MM.1S (cell line): ENCODE measurements at regions not wholly inside any gene's neighbourhood (a gene's known extent, or its start where the extent isn't known, plus 50 kb on each side); places are given as distances from the start of the nearest gene placed in this dataset.

ENCODE experiments used
- DNase-seq: peaks from one replicate; pipeline ENCODE4 v3.0.0-alpha.2; 2015
- H2AFZ ChIP-seq: fragments of 300-600 bp; sonication (generic); 2 replicates; pipeline ENCODE4 v1.6.0; 2016; ENCODE audit warnings: antibody characterized with exemption, low read length
- H3F3A ChIP-seq: fragments of 300-600 bp; sonication (generic); 2 replicates; pipeline ENCODE4 v1.6.1; 2016; ENCODE audit warnings: mild to moderate bottlenecking, antibody characterized with exemption, low read length, moderate library complexity, mixed read lengths; ENCODE audit not compliant: insufficient read depth
- H3K27ac ChIP-seq: fragments of 300-600 bp; sonication (generic); 2 replicates; pipeline ENCODE4 v1.5.1; 2016; ENCODE audit warnings: mild to moderate bottlenecking, low read length
- H3K27me3 ChIP-seq: fragments of 300-600 bp; sonication (generic); replicated peaks from 2 replicates; pipeline ENCODE4 v1.6.0; 2016; ENCODE audit warnings: low read length; ENCODE audit not compliant: insufficient read depth
- H3K36me3 ChIP-seq: fragments of 300-600 bp; sonication (generic); replicated peaks from 2 replicates; pipeline ENCODE4 v1.6.1; 2016; ENCODE audit warnings: mild to moderate bottlenecking, low read length, mixed read lengths; ENCODE audit not compliant: insufficient read depth
- H3K4me1 ChIP-seq: fragments of 300-600 bp; sonication (generic); 2 replicates; pipeline ENCODE4 v1.6.1; 2016; ENCODE audit warnings: low read length, mixed read lengths
- H3K4me2 ChIP-seq: fragments of 300-600 bp; sonication (generic); 2 replicates; pipeline ENCODE4 v1.6.0; 2016; ENCODE audit warnings: low read depth, low read length
- H3K4me3 ChIP-seq: fragments of 300-600 bp; sonication (generic); 2 replicates; pipeline ENCODE4 v1.5.1; 2016; ENCODE audit warnings: low read length, mixed read lengths
- H3K79me2 ChIP-seq: fragments of 300-600 bp; sonication (generic); 2 replicates; pipeline ENCODE4 v1.6.1; 2016; ENCODE audit warnings: mixed run types, low read length, mixed read lengths
- H3K9ac ChIP-seq: fragments of 300-600 bp; sonication (generic); 2 replicates; pipeline ENCODE4 v1.6.1; 2016; ENCODE audit warnings: low read length, mixed read lengths
- H3K9me2 ChIP-seq: fragments of 300-600 bp; sonication (generic); replicated peaks from 2 replicates; pipeline ENCODE4 v1.6.1; 2016; ENCODE audit warnings: mild to moderate bottlenecking, low read length, mixed read lengths; ENCODE audit not compliant: insufficient read depth
- H3K9me3 ChIP-seq: fragments of 300-600 bp; sonication (generic); replicated peaks from 2 replicates; pipeline ENCODE4 v1.6.1; 2016; ENCODE audit warnings: mild to moderate bottlenecking, low read length, mixed read lengths; ENCODE audit not compliant: insufficient read depth
- H4K20me1 ChIP-seq: fragments of 300-600 bp; sonication (generic); 2 replicates; pipeline ENCODE4 v1.6.1; 2016; ENCODE audit warnings: mild to moderate bottlenecking, low read length, moderate library complexity, mixed read lengths; ENCODE audit not compliant: insufficient read depth
- EZH2 ChIP-seq: fragments of 300-600 bp; sonication (generic); optimal IDR thresholded peaks from 2 replicates; pipeline ENCODE3; 2017; ENCODE audit warnings: low read depth, mild to moderate bottlenecking, antibody characterized with exemption, low read length, mixed read lengths
- EZH2phosphoT487 ChIP-seq: fragments of 300-600 bp; sonication (generic); IDR thresholded peaks from 2 replicates; pipeline ENCODE4 v1.6.1; 2018; ENCODE audit warnings: antibody characterized with exemption, low read length
- TF ChIP-seq, protein P1 (sequence below): fragments of 300-600 bp; sonication (generic); IDR thresholded peaks from 2 replicates; pipeline ENCODE4 v1.5.1; 2016; ENCODE audit warnings: antibody characterized with exemption, low read length, mixed read lengths

DNA sequence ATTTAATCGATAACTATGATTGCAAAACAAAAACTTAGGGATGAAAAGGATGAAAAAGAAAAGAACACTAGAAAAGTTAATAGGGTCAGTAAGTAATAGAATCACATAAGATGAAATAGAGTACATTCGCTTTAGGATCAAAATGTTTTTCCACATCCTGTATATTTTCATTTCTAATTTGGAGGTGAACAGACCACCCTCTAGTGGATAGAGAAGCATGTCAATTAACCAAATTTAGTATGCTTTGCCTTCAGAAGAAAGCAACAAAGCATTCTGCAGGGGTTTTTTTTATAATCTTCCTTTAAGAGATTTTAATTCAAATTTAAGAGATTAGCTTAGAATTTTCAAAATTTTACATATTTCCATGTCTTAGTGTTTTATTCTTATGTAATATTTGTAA lies 611.0 kb upstream of the SGCG start:
- Histone ChIP-seq H3K79me2 (no peaks in the 10 kb centered on the region), H3K27me3 (no peaks in the 10 kb centered on the region), H4K20me1 (no peaks in the 10 kb centered on the region), H3K9ac (no peak overlapping the region), H3K4me3 (no peak overlapping the region), H3K4me2 (no peak overlapping the region), H3K9me3 (no peaks in the 10 kb centered on the region), H2AFZ (no peak overlapping the region), H3K4me1 (no peaks in the 10 kb centered on the region), H3F3A (no peaks in the 10 kb centered on the region), H3K9me2 (no peaks in the 10 kb centered on the region), H3K27ac (no peak overlapping the region), H3K36me3 (no peaks in the 10 kb centered on the region)
- DNase-seq, result no peak
- TF ChIP-seq EZH2phosphoT487 (no peak), EZH2 (no peak)
- TF ChIP-seq, protein P1, sequence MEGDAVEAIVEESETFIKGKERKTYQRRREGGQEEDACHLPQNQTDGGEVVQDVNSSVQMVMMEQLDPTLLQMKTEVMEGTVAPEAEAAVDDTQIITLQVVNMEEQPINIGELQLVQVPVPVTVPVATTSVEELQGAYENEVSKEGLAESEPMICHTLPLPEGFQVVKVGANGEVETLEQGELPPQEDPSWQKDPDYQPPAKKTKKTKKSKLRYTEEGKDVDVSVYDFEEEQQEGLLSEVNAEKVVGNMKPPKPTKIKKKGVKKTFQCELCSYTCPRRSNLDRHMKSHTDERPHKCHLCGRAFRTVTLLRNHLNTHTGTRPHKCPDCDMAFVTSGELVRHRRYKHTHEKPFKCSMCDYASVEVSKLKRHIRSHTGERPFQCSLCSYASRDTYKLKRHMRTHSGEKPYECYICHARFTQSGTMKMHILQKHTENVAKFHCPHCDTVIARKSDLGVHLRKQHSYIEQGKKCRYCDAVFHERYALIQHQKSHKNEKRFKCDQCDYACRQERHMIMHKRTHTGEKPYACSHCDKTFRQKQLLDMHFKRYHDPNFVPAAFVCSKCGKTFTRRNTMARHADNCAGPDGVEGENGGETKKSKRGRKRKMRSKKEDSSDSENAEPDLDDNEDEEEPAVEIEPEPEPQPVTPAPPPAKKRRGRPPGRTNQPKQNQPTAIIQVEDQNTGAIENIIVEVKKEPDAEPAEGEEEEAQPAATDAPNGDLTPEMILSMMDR, result no peak

DNA sequence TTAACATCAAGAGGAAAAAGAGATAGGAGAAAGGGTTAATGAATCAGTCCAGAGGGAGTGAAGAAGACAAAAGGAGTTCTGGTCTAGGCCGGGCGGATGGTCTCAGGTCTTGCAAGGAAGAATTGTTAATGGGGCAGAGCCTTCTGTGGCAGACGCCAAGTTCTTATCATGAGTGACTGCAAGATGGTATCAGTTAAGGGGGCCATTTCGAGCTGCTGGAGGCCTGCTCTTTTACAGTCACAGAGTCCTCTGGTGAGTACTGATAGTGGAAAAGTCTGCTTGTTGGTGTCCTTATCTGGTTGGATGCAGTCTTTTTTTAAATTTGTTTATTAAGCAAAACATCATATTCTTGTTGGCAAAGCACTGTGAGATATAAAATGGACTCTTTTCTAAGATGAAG lies 590.9 kb upstream of the SGCG start:
- no peak overlapping the region for H3K4me3 ChIP-seq
- H3K9me3 ChIP-seq, result no peaks in the 10 kb centered on the region
- no peaks in the 10 kb centered on the region for H3K9me2 ChIP-seq
- TF ChIP-seq EZH2phosphoT487, result no peak
- TF ChIP-seq, protein P1, result no peak
- TF ChIP-seq EZH2, result no peak
- no peaks in the 10 kb centered on the region for H4K20me1 ChIP-seq
- H3K9ac ChIP-seq, result no peak overlapping the region
- H3F3A ChIP-seq, result no peaks in the 10 kb centered on the region
- no peaks in the 10 kb centered on the region for H3K4me1 ChIP-seq
- no peaks in the 10 kb centered on the region for H3K36me3 ChIP-seq
- no peak overlapping the region for H3K27ac ChIP-seq
- H3K79me2 ChIP-seq, result no peaks in the 10 kb centered on the region
- no peak overlapping the region for H3K4me2 ChIP-seq
- H3K27me3 ChIP-seq, result no peaks in the 10 kb centered on the region
- no peak overlapping the region for H2AFZ ChIP-seq
- no peak for DNase-seq

DNA sequence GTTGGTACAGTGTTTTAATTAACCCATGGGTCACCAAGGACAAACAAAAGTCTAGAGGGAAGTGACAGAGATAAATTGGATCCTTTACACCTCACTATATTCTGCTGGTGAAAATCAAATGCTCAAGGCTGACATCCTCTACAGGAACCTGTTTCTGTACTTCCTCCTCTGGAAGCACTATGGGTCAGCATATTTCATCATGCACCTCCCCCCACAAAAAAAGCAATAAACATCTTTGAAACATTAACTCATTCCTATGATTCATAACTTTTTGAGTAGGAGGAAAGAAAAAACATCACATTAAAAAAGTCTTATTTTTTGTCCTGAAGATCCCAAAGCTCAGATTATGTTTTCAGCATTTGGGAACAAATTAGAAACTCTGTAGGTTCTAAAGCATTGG lies 588.3 kb upstream of the SGCG start:
- no peaks in the 10 kb centered on the region for H3K36me3 ChIP-seq
- H3K27ac ChIP-seq, result no peak overlapping the region
- no peaks in the 10 kb centered on the region for H3K9me2 ChIP-seq
- no peaks in the 10 kb centered on the region for H3F3A ChIP-seq
- no peaks in the 10 kb centered on the region for H3K79me2 ChIP-seq
- no peaks in the 10 kb centered on the region for H4K20me1 ChIP-seq
- no peak overlapping the region for H2AFZ ChIP-seq
- H3K4me2 ChIP-seq, result no peak overlapping the region
- DNase-seq, result no peak
- no peaks in the 10 kb centered on the region for H3K4me1 ChIP-seq
- no peak overlapping the region for H3K9ac ChIP-seq
- no peaks in the 10 kb centered on the region for H3K9me3 ChIP-seq
- H3K27me3 ChIP-seq, result no peaks in the 10 kb centered on the region
- no peak overlapping the region for H3K4me3 ChIP-seq
- TF ChIP-seq, protein P1, result no peak
- no peak for TF ChIP-seq EZH2
- TF ChIP-seq EZH2phosphoT487, result no peak

DNA sequence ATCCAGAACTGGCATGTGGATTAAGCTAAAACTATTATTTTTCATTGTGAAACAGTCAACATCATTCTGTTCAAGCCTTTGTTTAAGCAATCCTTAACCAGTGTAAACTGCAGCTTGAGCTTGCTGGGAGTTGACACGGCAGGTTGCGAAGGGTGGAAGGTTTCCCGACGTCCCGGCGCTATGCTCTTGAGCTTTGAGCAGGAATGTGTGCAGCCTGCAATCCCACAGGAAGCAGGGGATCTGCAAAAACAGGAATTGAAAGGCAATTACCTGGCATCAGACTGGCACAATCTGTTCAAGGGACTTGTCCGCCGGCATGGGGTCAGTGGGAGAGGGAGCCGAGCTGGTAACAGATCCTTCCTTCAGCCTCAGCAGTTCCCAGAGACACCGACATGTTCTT lies 586.7 kb upstream of the SGCG start:
- Histone ChIP-seq H3K4me3 (no peak overlapping the region), H3K79me2 (no peaks in the 10 kb centered on the region), H4K20me1 (no peaks in the 10 kb centered on the region), H3K9me3 (no peaks in the 10 kb centered on the region), H3K4me1 (no peaks in the 10 kb centered on the region), H3K4me2 (no peak overlapping the region), H3K27ac (no peak overlapping the region), H3K27me3 (no peaks in the 10 kb centered on the region), H3K9ac (no peak overlapping the region), H3K9me2 (no peaks in the 10 kb centered on the region), H2AFZ (no peak overlapping the region), H3K36me3 (no peaks in the 10 kb centered on the region), H3F3A (no peaks in the 10 kb centered on the region)
- no peak for DNase-seq
- no peak for TF ChIP-seq EZH2phosphoT487
- TF ChIP-seq, protein P1, result no peak
